ENCODE measurements at regions not wholly inside any gene's neighbourhood (a gene's known extent, or its start where the extent isn't known, plus 50 kb on each side); places are given as distances from the start of the nearest gene placed in this dataset.

DNA sequence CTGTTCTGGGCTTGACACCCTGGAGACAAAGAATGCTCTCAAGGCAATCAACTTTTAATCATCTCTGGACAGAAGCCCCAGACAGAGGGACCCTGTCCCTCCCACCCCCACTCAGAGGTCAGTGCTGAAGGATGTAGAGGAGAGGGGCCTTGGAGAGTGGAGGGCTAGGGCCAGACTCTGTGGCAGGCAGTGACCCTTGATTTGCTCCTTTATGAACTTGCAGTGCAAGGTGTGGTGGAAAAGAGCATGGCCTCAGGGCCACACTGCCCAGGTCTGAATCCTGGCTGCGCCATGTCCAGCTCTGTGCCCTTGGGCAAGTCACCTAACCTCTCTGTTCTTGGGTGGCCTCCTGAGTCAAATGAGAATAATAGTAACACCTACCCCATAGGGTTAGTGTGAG lies 134.3 kb downstream of the TMEM132E start:
- TF ChIP-seq, protein P1, sequence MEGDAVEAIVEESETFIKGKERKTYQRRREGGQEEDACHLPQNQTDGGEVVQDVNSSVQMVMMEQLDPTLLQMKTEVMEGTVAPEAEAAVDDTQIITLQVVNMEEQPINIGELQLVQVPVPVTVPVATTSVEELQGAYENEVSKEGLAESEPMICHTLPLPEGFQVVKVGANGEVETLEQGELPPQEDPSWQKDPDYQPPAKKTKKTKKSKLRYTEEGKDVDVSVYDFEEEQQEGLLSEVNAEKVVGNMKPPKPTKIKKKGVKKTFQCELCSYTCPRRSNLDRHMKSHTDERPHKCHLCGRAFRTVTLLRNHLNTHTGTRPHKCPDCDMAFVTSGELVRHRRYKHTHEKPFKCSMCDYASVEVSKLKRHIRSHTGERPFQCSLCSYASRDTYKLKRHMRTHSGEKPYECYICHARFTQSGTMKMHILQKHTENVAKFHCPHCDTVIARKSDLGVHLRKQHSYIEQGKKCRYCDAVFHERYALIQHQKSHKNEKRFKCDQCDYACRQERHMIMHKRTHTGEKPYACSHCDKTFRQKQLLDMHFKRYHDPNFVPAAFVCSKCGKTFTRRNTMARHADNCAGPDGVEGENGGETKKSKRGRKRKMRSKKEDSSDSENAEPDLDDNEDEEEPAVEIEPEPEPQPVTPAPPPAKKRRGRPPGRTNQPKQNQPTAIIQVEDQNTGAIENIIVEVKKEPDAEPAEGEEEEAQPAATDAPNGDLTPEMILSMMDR (IDR thresholded peaks at IDR 0.05; ENCODE audit: unreplicated experiment), result no peak
- H3K4me1 Mint-ChIP-seq (ENCODE audit: insufficient read depth, unreplicated experiment), result no peaks in the 10 kb centered on the region

DNA sequence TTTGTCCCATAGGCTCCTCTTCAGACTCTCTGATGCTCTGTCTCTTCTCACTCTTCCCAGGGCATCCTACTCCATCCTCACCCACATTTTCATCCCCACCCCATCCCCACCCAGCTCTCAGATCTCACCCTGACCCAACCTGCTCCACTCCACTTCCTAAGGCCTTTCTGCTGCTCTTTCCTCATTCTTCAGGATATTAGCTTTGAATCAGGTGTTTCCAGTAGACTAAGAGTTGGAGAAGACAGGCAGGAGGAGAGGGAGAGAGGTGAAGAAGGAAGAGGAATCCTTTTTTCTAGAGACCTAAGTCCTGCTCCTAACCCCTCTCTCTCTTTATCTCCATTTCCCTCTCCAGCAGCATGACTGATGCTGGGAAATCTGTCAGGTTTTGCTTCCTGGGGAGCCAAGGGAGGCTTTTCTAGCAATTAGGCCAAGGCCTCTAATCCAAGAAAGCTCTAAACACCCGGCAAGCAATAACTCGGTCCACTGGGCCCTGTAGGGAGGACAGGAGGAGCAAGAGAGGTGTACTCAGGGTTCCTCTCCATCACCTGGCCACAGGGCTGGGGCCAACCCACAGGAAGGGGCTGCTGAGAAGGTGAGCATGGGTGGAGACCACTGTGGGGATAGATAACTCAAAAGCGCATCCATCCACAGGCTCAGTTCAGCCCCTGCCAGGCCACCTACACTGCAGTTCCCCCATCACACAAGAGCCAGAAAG lies 133.3 kb downstream of the TMEM132E start:
- no peaks in the 10 kb centered on the region for H3K27me3 Mint-ChIP-seq (ENCODE audit: insufficient read depth, unreplicated experiment)
- H3K27ac Mint-ChIP-seq (ENCODE audit: low read depth, unreplicated experiment), result no peak overlapping the region
- TF ChIP-seq, protein P1 (IDR thresholded peaks at IDR 0.05; ENCODE audit: unreplicated experiment), result no peak
- H3K4me3 Mint-ChIP-seq (ENCODE audit: unreplicated experiment), result no peak overlapping the region
- no TSS peak for BruUV-seq (replicated peaks)
- DNase-seq (ENCODE audit: unreplicated experiment), result no peak
- peaks cover 14% of the 10 kb centered on the region for H3K9me3 Mint-ChIP-seq (ENCODE audit: unreplicated experiment)
- H3K4me1 Mint-ChIP-seq (ENCODE audit: insufficient read depth, unreplicated experiment), result no peaks in the 10 kb centered on the region
- intact Hi-C loops (cut with micrococcal nuclease), result no loop called here
- POLR2A ChIA-PET, result no interaction called here
- CTCF ChIA-PET, result interaction anchor here (0.5 kb wide), 1 partner anchor 18 kb away, joined by 3 read pairs; no protein-coding TSS in a partner anchor
- H3K36me3 Mint-ChIP-seq (ENCODE audit: insufficient read depth, unreplicated experiment), result no peaks in the 10 kb centered on the region

More for the DNA sequence above, 134.3 kb downstream of the TMEM132E start:
- Mint-ChIP-seq H3K27me3 (ENCODE audit: insufficient read depth, unreplicated experiment) (no peaks in the 10 kb centered on the region), H3K9me3 (ENCODE audit: unreplicated experiment) (peaks cover 10% of the 10 kb centered on the region), H3K27ac (ENCODE audit: low read depth, unreplicated experiment) (no peak overlapping the region), H3K36me3 (ENCODE audit: insufficient read depth, unreplicated experiment) (no peaks in the 10 kb centered on the region), H3K4me3 (ENCODE audit: unreplicated experiment) (no peak overlapping the region)
- BruUV-seq (replicated peaks), result no TSS peak
- intact Hi-C loops (cut with micrococcal nuclease), result no loop called here
- no peak for DNase-seq (ENCODE audit: unreplicated experiment)
- POLR2A ChIA-PET, result no interaction called here
- CTCF ChIA-PET, result no interaction called here

DNA sequence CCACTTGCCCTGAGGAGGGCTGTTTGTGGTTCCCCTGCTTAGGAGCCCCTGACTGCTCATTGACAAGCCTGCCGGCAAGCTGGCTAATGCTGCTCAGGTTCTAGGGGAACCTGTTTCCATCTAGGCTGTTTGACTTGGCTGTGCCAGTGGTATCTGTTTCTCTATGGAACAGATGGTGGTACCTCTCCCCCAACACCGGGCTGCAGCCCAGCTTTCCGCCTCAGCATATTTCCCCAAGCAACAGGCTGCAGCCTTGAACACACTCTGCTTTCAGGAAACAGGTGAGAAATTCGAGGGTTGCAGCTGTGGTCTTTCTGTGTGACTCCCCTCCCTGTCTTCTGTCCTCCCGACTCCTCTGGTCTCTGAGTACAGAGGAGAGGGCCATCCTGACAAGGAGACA lies 132.3 kb downstream of the TMEM132E start:
- intact Hi-C loops (cut with micrococcal nuclease), result no loop called here

DNA sequence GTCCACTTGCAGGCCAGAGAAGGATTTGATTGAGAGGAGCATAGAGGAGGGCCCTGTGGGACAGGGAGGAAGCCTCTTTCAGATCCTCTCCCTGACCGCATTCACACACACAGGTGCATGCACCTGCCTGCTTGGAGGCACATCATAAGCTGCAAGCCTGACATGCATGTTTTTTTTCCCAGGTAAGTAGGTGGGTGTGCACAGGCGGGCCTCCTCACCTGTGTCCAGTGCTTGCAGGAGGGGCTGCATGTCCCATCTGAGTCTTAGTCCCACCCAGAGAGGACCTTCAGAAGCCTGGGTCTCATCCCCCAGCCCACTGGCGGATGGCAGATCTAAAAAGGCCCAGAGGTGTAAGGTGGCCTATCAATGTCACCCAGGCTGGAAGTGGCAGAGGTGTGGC lies 130.8 kb downstream of the TMEM132E start:
- Mint-ChIP-seq H3K27me3 (ENCODE audit: insufficient read depth, unreplicated experiment) (no peaks in the 10 kb centered on the region), H3K9me3 (ENCODE audit: unreplicated experiment) (peaks cover 16% of the 10 kb centered on the region), H3K36me3 (ENCODE audit: insufficient read depth, unreplicated experiment) (no peaks in the 10 kb centered on the region), H3K27ac (ENCODE audit: low read depth, unreplicated experiment) (no peak overlapping the region), H3K4me1 (ENCODE audit: insufficient read depth, unreplicated experiment) (no peaks in the 10 kb centered on the region), H3K4me3 (ENCODE audit: unreplicated experiment) (no peak overlapping the region)
- ChIA-PET POLR2A (no interaction called here), CTCF (interaction anchor here (0.6 to 0.7 kb wide), 2 partner anchors 30 to 168 kb away, joined by 3 read pairs; no protein-coding TSS in a partner anchor)
- no peak for DNase-seq (ENCODE audit: unreplicated experiment)
- TF ChIP-seq, protein P1 (IDR thresholded peaks at IDR 0.05; ENCODE audit: unreplicated experiment), result no peak
- intact Hi-C loops (cut with micrococcal nuclease), result no loop called here
- no TSS peak for BruUV-seq (replicated peaks)

More for the DNA sequence above, 132.3 kb downstream of the TMEM132E start:
- no peak overlapping the region for H3K27ac Mint-ChIP-seq (ENCODE audit: low read depth, unreplicated experiment)
- CTCF ChIA-PET, result no interaction called here
- peaks cover 14% of the 10 kb centered on the region for H3K9me3 Mint-ChIP-seq (ENCODE audit: unreplicated experiment)
- no peaks in the 10 kb centered on the region for H3K27me3 Mint-ChIP-seq (ENCODE audit: insufficient read depth, unreplicated experiment)
- TF ChIP-seq, protein P1 (IDR thresholded peaks at IDR 0.05; ENCODE audit: unreplicated experiment), result no peak
- H3K4me3 Mint-ChIP-seq (ENCODE audit: unreplicated experiment), result no peak overlapping the region
- H3K4me1 Mint-ChIP-seq (ENCODE audit: insufficient read depth, unreplicated experiment), result no peaks in the 10 kb centered on the region
- no TSS peak for BruUV-seq (replicated peaks)
- no peaks in the 10 kb centered on the region for H3K36me3 Mint-ChIP-seq (ENCODE audit: insufficient read depth, unreplicated experiment)
- POLR2A ChIA-PET, result no interaction called here
- DNase-seq (ENCODE audit: unreplicated experiment), result no peak

All from MCF 10A (cell line).